HEK293 (cell line): ENCODE measurements at regions not wholly inside any gene's neighbourhood (a gene's known extent, or its start where the extent isn't known, plus 50 kb on each side); places are given as distances from the start of the nearest gene placed in this dataset.

Experiments
- CTCF ChIA-PET: fragments of 350-600 bp; formaldehyde crosslinking; extraction: SDS; loops from one replicate; lab custom pipeline; 2021; ENCODE audit warnings: antibody characterized with exemption; lab: Yijun Ruan, JAX
- POLR2A ChIA-PET: fragments of 300-600 bp; formaldehyde crosslinking; extraction: SDS; loops from one replicate; lab custom pipeline; 2020; ENCODE audit warnings: antibody characterized with exemption, inconsistent platforms; lab: Yijun Ruan, JAX
- H3K27ac ChIP-seq: fragments of 200-500 bp; sonication (Bioruptor generic); 2 replicates; pipeline ENCODE4 v1.5.1; 2014; ENCODE audit warnings: low read depth, low read length, control low read depth, inconsistent platforms; ENCODE audit errors: extremely low read depth
- H3K36me3 ChIP-seq, 2 experiments: fragments of 200-500 bp in 1 of 2; sonication (Bioruptor generic) in 1 of 2; 1 replicate in 1 of 2; 2 replicates in 1 of 2; pipeline ENCODE4 v1.5.1; 2014 to 2017; ENCODE audit warnings: inconsistent platforms in 2 of 2, low read length in 2 of 2; ENCODE audit not compliant: control insufficient read depth in 2 of 2, insufficient read depth in 1 of 2
- H3K4me1 ChIP-seq: fragments of 200-500 bp; sonication (Bioruptor generic); 2 replicates; pipeline ENCODE4 v1.5.1; 2014; ENCODE audit warnings: mild to moderate bottlenecking, low read length, inconsistent platforms; ENCODE audit not compliant: control insufficient read depth, insufficient read depth
- H3K4me3 ChIP-seq: 2 replicates; pipeline ENCODE4 v1.5.1; 2011; ENCODE audit warnings: low read depth, mild to moderate bottlenecking, control low read depth, low read length, moderate library complexity
- H3K9me3 ChIP-seq: fragments of 200-500 bp; sonication (Bioruptor generic); 2 replicates; pipeline ENCODE4 v1.5.1; 2014; ENCODE audit warnings: low read depth, low read length, inconsistent platforms; ENCODE audit not compliant: control insufficient read depth, insufficient read depth
- GLIS1 ChIP-seq: fragments of 450-650 bp; formaldehyde crosslinking; IDR thresholded peaks from 2 replicates; pipeline ENCODE4 v1.5.1; 2016; ENCODE audit warnings: missing biosample characterization, missing genetic modification characterization
- KLF9 ChIP-seq: fragments of 450-650 bp; formaldehyde crosslinking; IDR thresholded peaks from 2 replicates; pipeline ENCODE4 v1.5.1; 2016; ENCODE audit warnings: missing biosample characterization, missing genetic modification characterization, low read depth
- MZF1 ChIP-seq: fragments of 450-650 bp; formaldehyde crosslinking; IDR thresholded peaks from 2 replicates; pipeline ENCODE4 v1.5.1; 2017; ENCODE audit warnings: missing biosample characterization, missing genetic modification characterization, borderline replicate concordance
- PRDM1 ChIP-seq: fragments of 450-650 bp; formaldehyde crosslinking; IDR thresholded peaks from 2 replicates; pipeline ENCODE4; 2016; ENCODE audit warnings: missing biosample characterization, missing genetic modification characterization
- PRDM10 ChIP-seq: fragments of 450-650 bp; formaldehyde crosslinking; IDR thresholded peaks from 2 replicates; pipeline ENCODE4 v1.5.1; 2016; ENCODE audit warnings: missing biosample characterization, missing genetic modification characterization
- ZBTB44 ChIP-seq: fragments of 450-650 bp; IDR thresholded peaks from 2 replicates; pipeline ENCODE4 v1.5.1; 2018; ENCODE audit warnings: missing biosample characterization, mild to moderate bottlenecking, missing genetic modification characterization
- ZNF114 ChIP-seq: fragments of 450-650 bp; formaldehyde crosslinking; IDR thresholded peaks from 2 replicates; pipeline ENCODE4 v1.5.0; 2017; ENCODE audit warnings: missing biosample characterization, missing genetic modification characterization
- ZNF133 ChIP-seq: fragments of 450-650 bp; formaldehyde crosslinking; IDR thresholded peaks from 2 replicates; pipeline ENCODE4 v1.5.1; 2016; ENCODE audit warnings: missing biosample characterization, missing genetic modification characterization
- ZNF155 ChIP-seq: fragments of 450-650 bp; formaldehyde crosslinking; IDR thresholded peaks from 2 replicates; pipeline ENCODE4 v1.5.1; 2016; ENCODE audit warnings: missing biosample characterization, missing genetic modification characterization
- ZNF202 ChIP-seq: fragments of 450-650 bp; formaldehyde crosslinking; IDR thresholded peaks from 2 replicates; pipeline ENCODE4 v1.5.1; 2016; ENCODE audit warnings: missing biosample characterization, missing genetic modification characterization, borderline replicate concordance
- ZNF280D ChIP-seq: fragments of 450-650 bp; formaldehyde crosslinking; IDR thresholded peaks from 2 replicates; pipeline ENCODE4 v1.5.1; 2016; ENCODE audit warnings: missing biosample characterization, missing genetic modification characterization
- ZNF302 ChIP-seq: fragments of 450-650 bp; formaldehyde crosslinking; IDR thresholded peaks from 2 replicates; pipeline ENCODE4 v1.5.1; 2016; ENCODE audit warnings: missing biosample characterization, missing genetic modification characterization, low read depth
- ZNF398 ChIP-seq: fragments of 450-650 bp; formaldehyde crosslinking; IDR thresholded peaks from 2 replicates; pipeline ENCODE4 v1.5.1; 2017; ENCODE audit warnings: missing biosample characterization, missing genetic modification characterization
- ZNF544 ChIP-seq: fragments of 450-650 bp; formaldehyde crosslinking; IDR thresholded peaks from 2 replicates; pipeline ENCODE4 v1.5.0; 2017; ENCODE audit warnings: missing biosample characterization, missing genetic modification characterization
- ZNF549 ChIP-seq: fragments of 450-650 bp; IDR thresholded peaks from 2 replicates; pipeline ENCODE4 v1.5.1; 2018; ENCODE audit warnings: missing biosample characterization, missing genetic modification characterization, mild to moderate bottlenecking, inconsistent platforms, moderate library complexity
- ZNF561 ChIP-seq: fragments of 450-650 bp; IDR thresholded peaks from 2 replicates; pipeline ENCODE4 v1.5.1; 2018; ENCODE audit warnings: missing biosample characterization, missing genetic modification characterization, borderline replicate concordance
- ZNF660 ChIP-seq: fragments of 450-650 bp; IDR thresholded peaks from 2 replicates; pipeline ENCODE4 v1.5.1; 2018; ENCODE audit warnings: missing biosample characterization, mild to moderate bottlenecking, missing genetic modification characterization
- ZNF664 ChIP-seq: fragments of 450-650 bp; formaldehyde crosslinking; IDR thresholded peaks from 2 replicates; pipeline ENCODE4 v1.5.1; 2016; ENCODE audit warnings: missing biosample characterization, missing genetic modification characterization
- ZNF704 ChIP-seq: fragments of 450-650 bp; formaldehyde crosslinking; IDR thresholded peaks from 2 replicates; pipeline ENCODE4 v1.5.1; 2016; ENCODE audit warnings: missing biosample characterization, missing genetic modification characterization

- TF ChIP-seq GLIS1 (peak; percentile 87), ZNF544 (tag by site-specific recombination) (no peak)
- Histone ChIP-seq H3K27ac (no peak overlapping the region), H3K4me1 (no peaks in the 10 kb centered on the region), H3K36me3 (no peaks in the 10 kb centered on the region), H3K9me3 (no peaks in the 10 kb centered on the region), H3K4me3 (no peak overlapping the region)
- ChIA-PET POLR2A (no interaction called here), CTCF (no interaction called here)
These were observed 507.7 kb downstream of the PREX1 start for GRCh38 chr20:48319943-48320584.

- H3K9me3 ChIP-seq, result no peaks in the 10 kb centered on the region
- no peak overlapping the region for H3K27ac ChIP-seq
- POLR2A ChIA-PET, result no interaction called here
- CTCF ChIA-PET, result no interaction called here
- no peaks in the 10 kb centered on the region for H3K36me3 ChIP-seq
- no peaks in the 10 kb centered on the region for H3K4me1 ChIP-seq
- no peak overlapping the region for H3K4me3 ChIP-seq
- TF ChIP-seq ZNF133 (peak; percentile 79), ZNF664 (no peak), ZNF302 (tag by site-specific recombination) (no peak), ZNF660 (tag by site-specific recombination) (no peak), ZNF549 (tag by site-specific recombination) (no peak)
These were observed 510.2 kb downstream of the PREX1 start for GRCh38 chr20:48317578-48317977.

- CTCF ChIA-PET, result interaction anchor here (0.6 to 0.9 kb wide), 2 partner anchors 14 to 80 kb away, joined by 3 to 4 read pairs; no protein-coding TSS in a partner anchor
- Histone ChIP-seq H3K36me3 (no peaks in the 10 kb centered on the region), H3K27ac (no peak overlapping the region), H3K4me1 (no peaks in the 10 kb centered on the region), H3K9me3 (no peaks in the 10 kb centered on the region), H3K4me3 (no peak overlapping the region)
- POLR2A ChIA-PET, result no interaction called here
- TF ChIP-seq ZNF704 (tag by site-specific recombination), result no peak
- TF ChIP-seq ZNF398 (tag by site-specific recombination), result no peak
- TF ChIP-seq PRDM1 (tag by site-specific recombination), result no peak
- no peak for TF ChIP-seq ZNF561 (tag by site-specific recombination)
- no peak for TF ChIP-seq ZBTB44 (tag by site-specific recombination)
- no peak for TF ChIP-seq PRDM10 (tag by site-specific recombination)
- no peak for TF ChIP-seq ZNF280D (tag by site-specific recombination)
- TF ChIP-seq ZNF202 (tag by site-specific recombination), result no peak
- TF ChIP-seq ZNF155 (tag by site-specific recombination), result no peak
- TF ChIP-seq KLF9 (tag by site-specific recombination), result no peak
- TF ChIP-seq ZNF114 (tag by site-specific recombination), result no peak
- no peak for TF ChIP-seq MZF1 (tag by site-specific recombination)
These were observed 512.7 kb downstream of the PREX1 start for GRCh38 chr20:48314925-48315592.
